ENCODE measurements at regions not wholly inside any gene's neighbourhood (a gene's known extent, or its start where the extent isn't known, plus 50 kb on each side); places are given as distances from the start of the nearest gene placed in this dataset.
"Not testable (repeated sequence)": the region's sequence is repeated elsewhere in the genome, so short reads cannot be mapped to it uniquely, and the experiment has no call there.

- TF ChIP-seq ZNF462 (CRISPR knock-in tag; IDR thresholded peaks at IDR 0.05), result no peak
- TF ChIP-seq ZNF331 (CRISPR knock-in tag; IDR thresholded peaks at IDR 0.05; ENCODE audit: low read depth), result no peak
- TF ChIP-seq POLR2AphosphoS5 (IDR thresholded peaks at IDR 0.05; ENCODE audit: low read depth), result no peak
Measured at GRCh38 chr2:52260904-52261303, 1229.0 kb upstream of the NRXN1 start (continued).

GRCh38 chr2:52258967-52259366, 1227.0 kb upstream of the NRXN1 start:
- H3K27ac Mint-ChIP-seq; H3K9me2 ChIP-seq (ENCODE audit: insufficient read depth); H3K4me2 ChIP-seq; H3K27me3 Mint-ChIP-seq (ENCODE audit: insufficient read depth, low read depth, poor library complexity); H3K36me3 ChIP-seq (ENCODE audit: insufficient read depth); H3K4me3 ChIP-seq; H3K79me2 ChIP-seq (replicated peaks; ENCODE audit: insufficient read depth); H3F3A ChIP-seq (replicated peaks; ENCODE audit: low read depth); H3K27ac ChIP-seq (ENCODE audit: low read depth); H3K27me3 ChIP-seq (ENCODE audit: insufficient read depth); H3K4me3 Mint-ChIP-seq; DNase-seq (ENCODE audit: low spot score); H4K20me1 ChIP-seq (replicated peaks; ENCODE audit: insufficient read depth); ATAC-seq: not testable (repeated sequence)
- peak overlapping the region; percentile 0; the same call in 1 of the 2 replicates for H2AFZ ChIP-seq
- Mint-ChIP-seq H3K9me3 (peaks cover 19% of the 10 kb centered on the region), H3K36me3 (ENCODE audit: low read depth) (peaks cover 22% of the 10 kb centered on the region), H3K4me1 (peaks cover 12% of the 10 kb centered on the region; the same call in 2 of the 3 replicates)
- H3K4me1 ChIP-seq (ENCODE audit: insufficient read depth), result peaks cover 20% of the 10 kb centered on the region; the same call in 1 of the 2 replicates

- no peak overlapping the region for H3K27ac ChIP-seq (ENCODE audit: low read depth)
- H3K4me3 ChIP-seq, result no peak overlapping the region
- no peak overlapping the region for H2AFZ ChIP-seq
- no peaks in the 10 kb centered on the region for H3F3A ChIP-seq (replicated peaks; ENCODE audit: low read depth)
- Mint-ChIP-seq H3K9me3 (peaks cover 19% of the 10 kb centered on the region), H3K4me3 (no peak overlapping the region), H3K27me3 (ENCODE audit: insufficient read depth, low read depth, poor library complexity) (peaks cover 2% of the 10 kb centered on the region), H3K36me3 (ENCODE audit: low read depth) (peaks cover 22% of the 10 kb centered on the region), H3K27ac (no peak overlapping the region), H3K4me1 (peaks cover 21% of the 10 kb centered on the region; the same call in 2 of the 3 replicates)
- no peaks in the 10 kb centered on the region for H4K20me1 ChIP-seq (replicated peaks; ENCODE audit: insufficient read depth)
- H3K36me3 ChIP-seq (ENCODE audit: insufficient read depth), result no peaks in the 10 kb centered on the region
- H3K4me1 ChIP-seq (ENCODE audit: insufficient read depth), result peaks cover 29% of the 10 kb centered on the region; the same call in 1 of the 2 replicates
- ATAC-seq (no peak), DNase-seq (ENCODE audit: low spot score) (no peak)
- no peak overlapping the region for H3K4me2 ChIP-seq
- H3K79me2 ChIP-seq (replicated peaks; ENCODE audit: insufficient read depth), result no peaks in the 10 kb centered on the region
- no peaks in the 10 kb centered on the region for H3K9me2 ChIP-seq (ENCODE audit: insufficient read depth)
- no peaks in the 10 kb centered on the region for H3K27me3 ChIP-seq (ENCODE audit: insufficient read depth)
- TF ChIP-seq ETS1 (IDR thresholded peaks at IDR 0.05) (no peak), EZH2phosphoT487 (IDR thresholded peaks at IDR 0.05; ENCODE audit: unreplicated experiment) (no peak), NANOG (IDR thresholded peaks at IDR 0.05; ENCODE audit: borderline replicate concordance) (no peak)
Measured at GRCh38 chr2:52258038-52258437, 1226.1 kb upstream of the NRXN1 start.

Data from GM23338 (cell line).